Epithelial cell of prostate (primary cell): ENCODE measurements at regions not wholly inside any gene's neighbourhood (a gene's known extent, or its start where the extent isn't known, plus 50 kb on each side); places are given as distances from the start of the nearest gene placed in this dataset.
"Not testable (repeated sequence)": the region's sequence is repeated elsewhere in the genome, so short reads cannot be mapped to it uniquely, and the experiment has no call there.

Source experiments
- DNase-seq: peaks from one replicate; pipeline ENCODE4 v3.0.0-alpha.2; 2011; ENCODE audit warnings: low read depth, low spot score
- H3K27ac ChIP-seq: fragments of 450-650 bp; 2 replicates; pipeline ENCODE4 v1.5.1; 2017; ENCODE audit warnings: mild to moderate bottlenecking

DNA sequence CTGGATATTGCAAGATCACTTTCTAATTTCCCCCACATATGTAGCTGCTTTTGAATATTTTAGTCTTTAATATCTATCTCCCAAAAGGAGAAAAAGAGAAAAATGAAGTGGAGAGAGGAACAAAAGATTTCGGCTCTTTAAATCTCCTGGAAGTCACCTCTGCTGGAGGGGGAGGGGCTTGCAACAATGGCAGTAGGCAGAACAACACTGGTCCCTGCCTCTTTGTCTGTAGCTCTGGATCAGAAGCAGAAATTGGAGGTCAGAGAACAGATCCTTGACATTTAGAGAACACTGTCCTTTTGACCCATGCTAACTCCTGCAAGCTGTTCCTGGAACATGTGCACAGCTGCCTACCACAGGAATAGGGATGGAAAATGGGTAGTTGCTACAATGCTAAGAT is 86.7 kb upstream of the GPR12 start:
- DNase-seq, result no peak
- H3K27ac ChIP-seq, result no peak overlapping the region

DNA sequence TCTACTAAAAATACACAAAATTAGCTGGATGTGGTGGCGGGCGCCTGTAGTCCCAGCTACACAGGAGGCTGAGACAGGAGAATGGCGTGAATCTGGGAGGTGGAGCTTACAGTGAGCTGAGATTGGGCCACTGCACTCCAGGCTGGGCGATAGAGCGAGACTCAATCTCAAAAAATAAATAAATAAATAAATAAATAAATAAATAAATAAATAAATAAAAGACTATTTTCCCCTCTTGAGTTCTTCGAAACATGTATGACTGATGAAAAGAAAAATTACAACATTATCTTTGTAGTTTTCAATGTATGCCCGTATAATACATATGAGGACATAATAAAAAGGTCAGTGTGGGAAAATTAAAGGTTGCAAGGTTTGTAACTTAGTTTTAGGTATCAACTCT is 84.5 kb upstream of the GPR12 start:
- H3K27ac ChIP-seq, DNase-seq: not testable (repeated sequence)

DNA sequence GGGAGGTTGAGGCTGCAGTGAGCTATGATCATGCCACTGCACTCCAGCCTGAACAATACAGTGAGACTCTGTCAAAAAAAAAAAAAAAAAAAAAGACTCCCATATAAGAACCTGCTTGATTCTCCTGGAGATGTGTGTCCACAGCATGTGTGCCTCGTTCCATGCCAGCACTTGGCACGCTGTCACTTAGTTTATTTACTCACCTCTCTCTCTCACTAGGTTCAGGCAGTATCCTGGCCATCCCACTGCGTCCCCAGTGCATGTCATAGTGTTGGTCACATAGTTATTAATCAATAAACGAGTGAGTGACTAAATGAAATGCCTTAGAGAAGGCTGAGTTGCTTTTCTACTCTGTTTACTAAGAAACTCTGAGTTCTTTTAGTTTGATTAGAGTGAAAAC is 79.1 kb upstream of the GPR12 start:
- no peak for DNase-seq
- H3K27ac ChIP-seq, result no peak overlapping the region

DNA sequence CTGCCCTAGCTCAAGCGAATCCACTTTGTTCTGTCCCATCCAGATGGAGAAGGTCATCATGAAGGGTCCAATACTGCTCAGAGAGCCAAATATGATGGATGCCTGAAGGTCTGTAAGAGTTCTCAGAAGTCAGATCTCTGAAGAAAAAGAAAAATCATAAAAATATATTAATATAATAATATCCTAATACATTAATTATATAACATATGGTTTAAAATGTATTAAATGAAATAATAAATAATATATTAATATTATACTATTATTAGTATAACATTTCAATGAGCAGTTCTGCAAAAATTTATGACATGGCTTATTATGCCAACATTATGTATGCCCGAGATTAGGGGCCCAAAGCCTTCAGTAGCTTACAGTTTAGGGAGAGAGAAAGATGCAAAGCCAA is 78.2 kb upstream of the GPR12 start:
- H3K27ac ChIP-seq, result no peak overlapping the region

DNA sequence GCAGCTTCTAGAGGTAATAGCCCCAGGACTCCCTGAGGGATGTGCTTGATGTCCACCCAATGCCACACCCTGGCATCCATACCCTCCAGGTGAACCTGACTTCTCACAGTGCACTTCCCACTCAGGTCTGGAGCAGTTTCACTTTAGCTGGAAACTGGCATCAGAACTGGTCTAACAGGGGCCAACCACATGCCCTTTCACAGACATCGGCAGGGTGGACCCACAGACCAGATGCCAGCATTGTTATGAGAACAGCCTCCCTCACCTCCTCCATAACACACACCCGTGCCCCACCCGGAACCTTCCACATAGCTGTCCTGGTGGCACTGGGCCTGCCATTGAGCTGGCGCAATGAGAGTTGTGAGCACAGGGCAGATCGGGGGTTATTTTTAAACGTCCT is 77.4 kb upstream of the GPR12 start:
- H3K27ac ChIP-seq, result no peak overlapping the region
- peak; percentile 49 for DNase-seq

More for the DNA sequence above, 78.2 kb upstream of the GPR12 start:
- DNase-seq, result no peak

DNA sequence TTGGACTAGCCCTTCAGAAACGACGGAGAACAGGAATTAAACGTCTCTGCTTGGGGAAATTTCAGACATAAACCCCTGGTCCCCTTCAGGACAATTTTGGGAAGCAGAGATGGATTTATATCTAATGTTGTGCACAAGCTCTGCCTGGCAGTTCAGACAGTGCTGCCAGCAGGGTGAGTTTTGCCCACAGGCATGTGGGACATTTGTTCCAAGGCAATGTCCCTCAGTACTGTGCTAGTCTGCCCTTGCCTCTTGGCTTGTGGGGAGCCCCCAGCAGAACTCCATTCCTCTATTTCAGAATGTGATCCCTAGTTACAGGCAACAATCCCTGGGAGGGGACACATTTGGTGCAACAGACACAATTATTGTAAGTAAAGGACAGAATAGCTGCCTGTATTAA is 76.5 kb upstream of the GPR12 start:
- no peak overlapping the region for H3K27ac ChIP-seq
- no peak for DNase-seq

DNA sequence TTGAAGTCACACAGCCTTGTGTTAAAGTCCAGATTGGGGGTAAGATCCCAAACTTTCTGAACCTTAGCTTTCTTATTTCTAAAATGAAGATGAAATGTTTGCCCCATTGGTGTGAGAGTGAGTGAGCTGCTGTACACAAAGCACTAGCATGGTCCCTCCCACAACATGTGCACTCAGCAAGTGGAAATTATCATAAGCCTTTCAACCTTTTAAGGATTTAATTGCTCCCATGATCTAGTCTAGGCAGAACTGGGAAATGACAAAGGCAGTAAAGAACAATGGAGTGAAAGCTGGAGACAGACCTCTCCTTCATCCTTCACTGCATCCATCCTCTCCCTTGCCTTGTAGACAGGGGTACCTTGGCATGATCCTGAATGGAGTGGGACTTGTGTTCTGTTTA is 76.0 kb upstream of the GPR12 start:
- H3K27ac ChIP-seq, result no peak overlapping the region
- DNase-seq, result no peak

DNA sequence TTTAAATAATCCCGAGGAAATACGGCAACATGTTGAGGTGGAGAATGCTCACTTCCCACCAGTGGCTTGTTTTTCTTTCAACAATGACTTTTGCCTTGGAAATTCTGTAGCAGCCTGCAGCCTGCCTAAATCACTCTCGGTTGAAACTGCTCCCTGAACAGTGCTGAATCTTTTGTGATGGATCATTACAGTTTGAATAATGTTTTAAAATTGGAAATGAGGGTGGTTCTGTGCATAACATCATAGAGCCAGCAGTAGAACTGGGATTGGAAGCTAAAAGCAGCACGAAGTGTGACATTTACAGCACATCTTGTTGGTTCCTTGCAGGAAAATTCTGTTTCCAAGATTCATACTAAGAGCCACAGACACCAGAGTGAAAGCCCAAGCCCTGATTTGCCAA is 74.1 kb upstream of the GPR12 start:
- DNase-seq, result no peak
- no peak overlapping the region for H3K27ac ChIP-seq

DNA sequence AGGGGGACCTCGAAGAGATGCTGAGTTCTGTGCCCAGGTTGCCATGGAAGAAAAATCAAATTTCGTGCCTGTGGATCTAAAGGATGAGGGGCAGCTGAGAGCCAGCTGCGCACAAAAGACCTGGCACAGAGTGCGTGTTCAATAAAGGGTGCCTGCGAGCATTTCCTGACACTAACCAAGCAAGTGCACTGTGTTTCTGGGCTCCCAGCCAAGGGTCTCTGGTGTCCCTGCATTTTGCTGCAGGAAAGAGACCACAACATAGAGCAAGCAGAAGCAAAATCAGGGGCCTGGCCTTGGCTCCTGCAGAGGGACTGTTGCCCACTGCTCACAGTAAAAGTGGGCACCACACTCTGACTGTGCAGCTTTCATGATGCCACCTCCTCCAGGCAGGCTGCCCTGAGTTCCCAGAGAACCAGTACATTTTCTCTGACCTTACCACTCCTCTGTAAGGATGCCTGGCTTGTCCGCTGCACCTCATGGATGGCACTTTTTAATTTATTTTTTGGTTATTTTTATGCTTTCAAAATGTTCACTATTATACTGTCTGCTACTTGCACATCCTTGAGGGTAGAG is 70.8 kb upstream of the GPR12 start:
- DNase-seq, result no peak
- H3K27ac ChIP-seq, result no peak overlapping the region

DNA sequence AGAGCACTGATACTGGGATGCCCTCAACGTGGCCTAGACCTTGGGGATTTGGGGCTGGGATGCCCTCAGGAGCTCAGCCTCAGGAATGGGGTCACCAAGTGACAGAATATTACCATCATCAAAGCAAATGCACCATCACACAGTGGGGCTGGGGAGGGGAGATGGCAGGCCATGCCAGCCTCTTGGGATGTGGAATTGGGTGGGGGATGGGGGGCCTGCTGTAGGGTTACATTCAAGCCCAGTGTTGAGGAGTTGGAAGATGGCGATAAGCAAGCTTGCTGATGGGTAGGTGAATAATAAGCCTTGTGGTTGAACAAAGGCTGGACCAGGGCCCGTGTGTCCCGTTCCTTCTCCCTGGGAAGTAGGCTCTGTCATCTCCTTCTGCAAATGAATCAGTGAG is 69.1 kb upstream of the GPR12 start:
- H3K27ac ChIP-seq, result no peak overlapping the region
- no peak for DNase-seq

DNA sequence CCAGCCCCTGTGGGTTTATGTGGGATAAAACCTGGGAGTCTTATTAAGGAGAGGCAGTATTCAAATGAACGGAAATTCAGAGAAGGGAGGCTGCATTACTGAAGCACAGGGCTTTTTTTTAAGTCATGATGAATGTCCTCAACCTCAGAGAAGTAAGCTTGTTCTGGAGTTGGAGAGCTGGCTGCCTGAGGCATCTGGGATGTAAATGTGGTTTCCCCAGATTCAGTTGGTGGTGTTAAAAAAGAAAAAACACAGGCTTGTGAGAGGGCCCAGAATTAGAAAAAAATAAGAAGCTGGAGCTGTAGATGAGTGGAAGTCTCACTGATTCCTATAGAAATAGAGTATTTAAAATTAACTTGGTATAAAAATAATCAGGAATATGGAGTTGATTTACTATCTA is 64.0 kb upstream of the GPR12 start:
- DNase-seq, result no peak
- H3K27ac ChIP-seq, result no peak overlapping the region

DNA sequence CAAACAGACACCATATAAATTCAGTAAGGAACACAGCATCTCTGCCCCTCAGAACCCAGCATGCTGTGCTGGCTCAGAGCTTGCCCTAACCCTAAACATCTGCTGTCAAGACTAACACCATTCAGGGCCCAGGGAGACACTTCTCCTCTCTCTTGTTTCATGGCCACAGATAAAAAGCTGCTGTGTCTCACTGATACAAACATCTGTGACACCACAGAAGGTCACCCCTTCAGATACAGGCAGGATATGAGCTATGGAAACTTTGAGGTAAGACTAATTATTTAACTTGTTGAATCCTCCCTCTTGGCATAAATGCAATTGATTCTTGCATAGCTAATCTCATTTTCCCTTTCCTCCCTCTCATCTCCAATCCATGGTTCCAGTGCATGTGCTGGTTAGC is 61.6 kb upstream of the GPR12 start:
- no peak overlapping the region for H3K27ac ChIP-seq
- DNase-seq, result no peak

DNA sequence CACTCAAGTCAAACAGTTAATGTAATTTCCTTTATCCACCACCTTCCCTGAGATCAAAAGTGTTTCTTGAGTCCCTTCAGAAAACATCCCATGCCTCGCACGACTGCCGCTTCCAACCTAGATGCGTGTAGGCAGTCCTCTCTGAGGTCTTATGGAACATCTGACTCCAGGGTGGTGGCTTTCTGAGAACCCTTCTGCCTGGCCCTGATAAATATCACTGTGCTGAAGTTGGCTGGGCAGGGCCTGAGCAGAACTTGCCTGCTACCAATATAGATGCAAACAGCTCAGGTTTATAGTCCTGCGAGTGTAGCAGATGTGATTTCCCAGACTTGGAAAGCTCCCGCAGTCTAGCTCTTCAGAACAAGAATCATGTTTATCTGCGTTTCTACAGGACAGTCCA is 61.1 kb upstream of the GPR12 start:
- no peak overlapping the region for H3K27ac ChIP-seq
- DNase-seq, result no peak

DNA sequence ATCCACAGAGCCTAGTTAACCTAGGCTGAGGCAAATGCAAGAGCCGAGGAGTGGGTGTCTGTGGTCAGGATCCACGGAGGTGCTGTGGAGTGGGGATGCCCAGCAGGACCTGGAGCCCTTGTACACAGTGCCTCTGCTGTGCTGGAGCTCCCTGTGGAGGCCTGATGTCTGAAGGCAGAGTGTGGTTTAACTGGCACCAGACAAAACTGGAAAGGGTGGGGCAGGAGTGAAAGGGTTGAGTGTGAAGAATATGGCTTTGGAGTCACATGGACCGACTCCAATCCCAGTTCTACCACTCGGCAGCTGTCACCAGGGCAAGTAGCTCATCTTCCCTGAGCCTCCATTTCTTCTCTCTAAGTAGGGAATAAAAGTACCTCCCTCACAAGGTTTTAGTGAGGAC is 60.3 kb upstream of the GPR12 start:
- no peak for DNase-seq
- H3K27ac ChIP-seq, result no peak overlapping the region

DNA sequence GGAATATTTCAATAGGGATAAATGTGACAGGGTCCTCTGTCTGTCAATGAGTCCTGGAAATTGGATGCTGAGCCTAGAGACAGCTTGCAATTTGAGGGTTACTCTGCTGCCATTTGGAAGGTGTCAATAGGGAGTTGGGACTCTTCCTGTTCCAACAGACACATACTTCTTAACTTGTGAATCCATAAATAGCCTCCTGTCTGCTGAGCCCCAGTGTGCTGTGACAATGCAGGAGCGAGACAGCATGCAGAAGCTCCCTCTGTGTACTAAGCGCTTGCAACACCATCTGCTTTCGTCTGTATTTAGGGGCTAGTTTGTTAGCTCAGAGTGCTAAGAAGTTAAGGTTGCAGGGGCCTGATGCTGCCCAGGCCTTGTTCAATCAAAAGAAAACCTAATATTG is 58.5 kb upstream of the GPR12 start:
- DNase-seq, result no peak
- H3K27ac ChIP-seq, result no peak overlapping the region

DNA sequence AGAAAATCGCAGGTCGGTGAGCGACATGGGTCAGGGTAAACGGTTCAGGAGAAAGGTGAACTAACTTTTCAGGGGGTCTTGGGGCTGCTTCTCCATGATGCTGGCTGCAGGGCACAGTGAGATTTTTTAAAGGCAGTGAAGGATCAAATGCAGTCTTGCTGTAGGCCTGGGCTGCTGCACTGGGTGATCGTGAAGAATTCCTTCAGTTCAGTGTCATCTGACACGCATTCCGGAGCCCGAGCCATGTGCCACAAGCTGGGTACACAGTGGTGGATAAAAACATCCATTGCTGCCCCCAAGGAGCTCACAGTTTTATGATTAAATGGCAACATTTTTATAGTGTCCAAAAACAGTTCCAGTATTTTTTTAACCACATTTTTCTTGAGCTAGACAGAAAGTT is 56.3 kb upstream of the GPR12 start:
- H3K27ac ChIP-seq, result no peak overlapping the region
- no peak for DNase-seq

DNA sequence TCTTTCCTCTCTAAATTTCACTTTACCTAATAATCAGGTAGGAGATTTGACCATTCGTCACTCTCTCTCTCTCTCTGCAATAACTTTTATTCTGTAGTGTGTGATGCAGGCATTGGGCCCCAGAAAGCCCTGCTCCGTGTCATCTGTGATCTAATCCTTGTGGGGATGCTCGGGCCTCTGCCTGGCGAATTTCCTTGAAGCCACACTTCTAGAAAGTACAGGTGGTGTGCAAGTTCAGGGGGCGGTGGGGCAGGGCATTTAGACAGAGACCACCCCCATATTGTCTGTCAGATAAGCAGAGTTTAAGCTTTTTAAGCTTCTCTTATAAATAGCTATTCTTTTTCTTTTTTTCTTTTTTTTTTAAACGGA is 53.4 kb upstream of the GPR12 start:
- no peak for DNase-seq
- H3K27ac ChIP-seq, result no peak overlapping the region

DNA sequence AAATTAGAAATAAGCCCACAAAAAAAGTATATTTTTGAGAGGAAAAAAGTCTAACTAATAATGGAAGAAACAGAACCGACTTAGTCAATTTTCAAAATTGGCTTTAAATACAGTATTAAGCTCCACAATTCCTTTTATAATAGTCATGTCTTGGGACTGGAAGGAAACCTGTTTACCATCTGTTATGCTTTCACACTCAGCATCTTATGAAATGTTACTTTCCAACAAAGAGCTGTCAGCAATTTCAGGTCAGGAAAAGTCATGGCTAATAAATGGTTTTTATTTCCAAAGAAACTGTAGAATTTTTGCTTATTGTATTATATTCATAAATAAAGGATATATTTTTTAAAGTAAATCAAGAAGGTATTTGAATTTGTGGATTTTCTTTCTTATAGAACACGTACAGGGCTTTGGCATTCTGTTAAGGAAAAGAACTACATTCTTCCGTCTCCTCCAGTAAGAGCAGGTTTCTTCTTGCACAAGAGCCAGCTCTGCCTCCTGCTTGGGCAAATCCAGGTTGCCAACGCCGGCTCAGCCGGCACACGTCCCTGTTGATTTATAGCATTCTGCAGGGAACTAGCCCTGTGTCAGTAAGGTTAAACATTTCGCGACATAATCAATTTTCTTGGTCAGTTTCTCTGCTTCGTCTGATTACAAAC is 52.9 kb upstream of the GPR12 start:
- peak; percentile 54 for DNase-seq

DNA sequence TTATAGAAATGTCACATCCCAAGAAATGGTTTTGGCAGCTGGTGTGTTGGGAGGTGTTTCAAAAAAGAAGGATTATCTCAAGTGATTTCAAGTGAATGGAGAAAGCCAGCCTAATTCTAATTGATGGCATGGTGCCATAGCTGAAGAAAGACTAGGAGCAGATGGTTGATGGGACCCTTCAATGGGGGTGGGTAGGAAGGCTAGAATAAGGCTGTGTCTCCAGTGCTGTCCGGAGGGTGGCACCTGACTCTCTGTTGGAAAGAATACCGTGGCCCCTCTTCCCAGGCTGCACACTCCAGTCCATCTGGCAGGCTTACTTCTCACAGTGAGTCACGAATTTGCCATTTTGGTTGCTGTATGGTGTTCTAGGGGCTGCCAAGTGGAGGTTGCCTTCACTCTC is 51.0 kb upstream of the GPR12 start:
- DNase-seq, result no peak
- no peak overlapping the region for H3K27ac ChIP-seq

More for the DNA sequence above, 52.9 kb upstream of the GPR12 start:
- H3K27ac ChIP-seq, result no peak overlapping the region
